ENCODE measurements at regions not wholly inside any gene's neighbourhood (a gene's known extent, or its start where the extent isn't known, plus 50 kb on each side); places are given as distances from the start of the nearest gene placed in this dataset.

DNA sequence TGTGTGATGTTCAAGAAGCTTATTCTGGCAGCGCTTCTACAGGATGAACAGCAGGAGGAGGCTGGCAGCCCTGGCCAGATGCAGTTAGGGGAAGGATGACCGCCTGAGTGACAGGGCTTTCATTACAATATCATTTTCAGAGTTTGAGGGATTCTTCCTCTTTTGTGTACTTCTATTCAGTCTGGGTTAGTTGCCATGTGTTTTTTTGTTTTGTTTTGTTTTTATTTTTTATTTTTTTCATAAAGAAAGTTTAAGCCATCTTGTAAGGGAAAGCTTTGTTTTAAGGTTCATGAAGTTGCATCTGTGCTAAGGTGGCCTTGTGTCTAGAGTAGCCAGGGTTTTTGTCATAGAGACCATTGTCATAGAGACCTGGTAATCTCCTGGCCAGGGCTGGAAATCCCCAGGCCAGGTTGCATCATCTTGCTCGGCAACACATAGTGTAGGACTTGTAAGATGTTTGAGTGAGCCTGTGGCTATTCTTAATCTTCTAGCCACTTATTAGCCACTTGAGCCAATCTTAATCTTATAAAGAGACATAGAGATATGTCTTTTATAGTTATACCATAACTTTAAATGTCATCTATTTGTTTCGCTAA is 230.5 kb upstream of the TMEM229A start:
- H3K36me3 ChIP-seq: no peaks in the 10 kb centered on the region
- TF ChIP-seq, protein P1, sequence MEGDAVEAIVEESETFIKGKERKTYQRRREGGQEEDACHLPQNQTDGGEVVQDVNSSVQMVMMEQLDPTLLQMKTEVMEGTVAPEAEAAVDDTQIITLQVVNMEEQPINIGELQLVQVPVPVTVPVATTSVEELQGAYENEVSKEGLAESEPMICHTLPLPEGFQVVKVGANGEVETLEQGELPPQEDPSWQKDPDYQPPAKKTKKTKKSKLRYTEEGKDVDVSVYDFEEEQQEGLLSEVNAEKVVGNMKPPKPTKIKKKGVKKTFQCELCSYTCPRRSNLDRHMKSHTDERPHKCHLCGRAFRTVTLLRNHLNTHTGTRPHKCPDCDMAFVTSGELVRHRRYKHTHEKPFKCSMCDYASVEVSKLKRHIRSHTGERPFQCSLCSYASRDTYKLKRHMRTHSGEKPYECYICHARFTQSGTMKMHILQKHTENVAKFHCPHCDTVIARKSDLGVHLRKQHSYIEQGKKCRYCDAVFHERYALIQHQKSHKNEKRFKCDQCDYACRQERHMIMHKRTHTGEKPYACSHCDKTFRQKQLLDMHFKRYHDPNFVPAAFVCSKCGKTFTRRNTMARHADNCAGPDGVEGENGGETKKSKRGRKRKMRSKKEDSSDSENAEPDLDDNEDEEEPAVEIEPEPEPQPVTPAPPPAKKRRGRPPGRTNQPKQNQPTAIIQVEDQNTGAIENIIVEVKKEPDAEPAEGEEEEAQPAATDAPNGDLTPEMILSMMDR (IDR thresholded peaks at IDR 0.05): no peak
- no peaks in the 10 kb centered on the region for H3K4me1 ChIP-seq
- intact Hi-C loops (cut with DNase I): no loop called here
- no peak for DNase-seq (ENCODE audit: low spot score in 2 of 2)
- H3K27ac ChIP-seq: no peak overlapping the region
- H3K9me3 ChIP-seq: no peaks in the 10 kb centered on the region
- no peaks in the 10 kb centered on the region for H3K27me3 ChIP-seq
- H3K4me3 ChIP-seq: no peak overlapping the region

DNA sequence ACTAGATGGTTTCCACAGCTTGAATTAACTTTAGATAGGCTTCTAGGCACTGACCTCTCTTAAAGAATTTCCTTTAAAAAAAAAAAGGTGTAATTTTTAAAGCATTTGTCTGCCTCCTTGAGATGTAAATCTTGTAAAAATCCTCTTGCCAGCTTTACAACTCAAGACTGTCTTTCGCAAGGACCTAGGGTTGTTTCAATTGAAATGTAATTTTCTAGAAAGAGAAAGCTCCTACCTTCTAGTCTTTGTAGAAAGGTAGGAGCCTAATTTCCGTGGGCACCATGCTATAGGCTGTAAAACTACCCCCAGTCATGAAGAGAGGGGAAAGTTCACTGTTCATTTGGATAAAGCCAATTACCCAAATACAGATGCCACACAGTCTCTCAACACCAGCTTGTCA is 228.8 kb upstream of the TMEM229A start:
- H3K4me1 ChIP-seq: no peaks in the 10 kb centered on the region
- H3K4me3 ChIP-seq: no peak overlapping the region
- no peaks in the 10 kb centered on the region for H3K27me3 ChIP-seq
- intact Hi-C loops (cut with DNase I): no loop called here
- no peaks in the 10 kb centered on the region for H3K36me3 ChIP-seq
- no peak overlapping the region for H3K27ac ChIP-seq
- TF ChIP-seq, protein P1 (IDR thresholded peaks at IDR 0.05): no peak
- no peak for DNase-seq (ENCODE audit: low spot score in 2 of 2)
- no peaks in the 10 kb centered on the region for H3K9me3 ChIP-seq

DNA sequence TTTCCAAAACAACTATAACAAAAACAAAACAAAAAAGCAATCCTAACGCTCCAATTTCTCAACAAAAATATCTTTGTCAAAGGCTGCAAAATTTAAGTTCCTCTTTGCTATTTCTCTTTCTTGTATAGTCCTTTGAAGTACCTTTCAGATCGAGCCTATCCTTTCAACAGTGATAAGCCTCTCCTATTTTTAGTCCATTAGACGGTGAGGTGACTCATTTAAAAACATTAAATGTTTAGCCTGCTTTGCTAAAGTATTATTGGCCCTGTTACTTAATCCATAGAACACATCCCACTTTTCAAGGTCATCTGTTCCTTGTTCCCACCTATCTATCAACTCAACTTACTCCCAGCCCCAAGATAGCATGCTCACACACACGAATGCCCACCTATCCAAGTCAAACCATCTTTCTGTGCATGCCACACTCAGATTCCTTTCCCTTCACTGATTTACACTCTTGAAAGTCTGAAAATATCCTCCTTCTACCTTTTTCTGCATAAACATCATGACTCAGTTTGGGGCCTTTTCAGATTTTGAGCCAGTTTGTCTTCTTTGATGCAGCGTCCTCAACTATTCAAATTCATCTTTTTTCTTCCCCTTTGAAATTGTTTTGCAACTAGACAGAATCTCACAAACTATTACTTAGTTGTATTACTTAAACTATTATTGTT is 224.9 kb upstream of the TMEM229A start:
- H3K36me3 ChIP-seq: no peaks in the 10 kb centered on the region
- TF ChIP-seq, protein P1 (IDR thresholded peaks at IDR 0.05): no peak
- intact Hi-C loops (cut with DNase I): no loop called here
- no peak overlapping the region for H3K27ac ChIP-seq
- H3K4me3 ChIP-seq: no peak overlapping the region
- DNase-seq (ENCODE audit: low spot score in 2 of 2): no peak
- no peaks in the 10 kb centered on the region for H3K4me1 ChIP-seq
- no peaks in the 10 kb centered on the region for H3K9me3 ChIP-seq
- no peaks in the 10 kb centered on the region for H3K27me3 ChIP-seq

DNA sequence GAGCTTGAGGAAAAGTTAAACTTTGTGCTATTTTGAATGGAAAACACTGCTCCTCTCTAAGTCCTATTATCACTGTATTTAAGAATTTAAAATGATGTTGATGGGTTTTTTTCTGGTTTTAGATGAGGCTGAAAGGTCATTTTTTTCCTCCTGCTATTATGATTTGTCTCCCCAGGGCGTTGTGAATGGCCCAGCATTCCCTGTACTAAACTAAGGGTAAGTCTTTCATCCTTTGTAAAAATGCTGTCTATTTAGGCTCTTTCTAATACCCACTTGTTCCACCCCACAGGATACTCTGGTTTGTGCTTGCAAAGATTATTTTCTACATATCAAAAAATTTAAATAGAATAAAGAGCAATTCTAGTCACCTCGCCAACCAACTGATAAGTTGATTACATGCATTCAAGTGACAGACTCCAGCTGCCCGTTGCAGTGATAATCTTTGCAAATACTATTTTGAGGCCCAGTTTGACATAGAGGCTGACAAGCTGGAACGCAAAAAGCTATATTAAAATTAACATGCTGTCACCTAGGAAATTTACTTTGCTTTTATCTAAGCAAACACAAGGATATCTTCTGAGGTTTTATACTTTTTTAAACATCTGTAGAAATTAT is 222.3 kb upstream of the TMEM229A start:
- Histone ChIP-seq H3K27ac (no peak overlapping the region), H3K36me3 (no peaks in the 10 kb centered on the region), H3K4me3 (no peak overlapping the region), H3K9me3 (no peaks in the 10 kb centered on the region), H3K27me3 (no peaks in the 10 kb centered on the region), H3K4me1 (no peaks in the 10 kb centered on the region)
- TF ChIP-seq, protein P1 (IDR thresholded peaks at IDR 0.05): no peak
- no peak for DNase-seq (ENCODE audit: low spot score in 2 of 2)
- intact Hi-C loops (cut with DNase I): no loop called here

DNA sequence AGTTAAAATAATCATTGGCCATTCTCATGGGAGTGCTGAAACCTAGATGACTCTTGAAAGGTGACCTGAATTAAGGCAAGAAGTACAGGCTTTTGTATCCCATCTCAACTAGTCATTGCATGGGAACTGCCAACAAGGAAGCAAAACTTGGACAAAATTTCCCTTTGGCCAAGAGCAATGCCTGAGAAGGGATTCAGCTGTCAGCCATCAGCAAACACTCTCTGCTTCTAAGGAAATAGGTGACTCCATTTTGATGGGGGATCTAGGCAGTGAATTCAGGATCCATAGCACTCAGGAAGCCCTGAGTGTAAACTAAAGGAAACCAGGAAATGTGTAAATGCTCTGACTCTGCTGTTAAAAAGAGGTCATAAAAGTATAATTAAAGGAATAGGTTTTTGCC is 221.5 kb upstream of the TMEM229A start:
- Histone ChIP-seq H3K36me3 (no peaks in the 10 kb centered on the region), H3K27ac (no peak overlapping the region), H3K4me1 (no peaks in the 10 kb centered on the region), H3K4me3 (no peak overlapping the region), H3K9me3 (no peaks in the 10 kb centered on the region), H3K27me3 (no peaks in the 10 kb centered on the region)
- intact Hi-C loops (cut with DNase I): no loop called here
- TF ChIP-seq, protein P1 (IDR thresholded peaks at IDR 0.05): no peak
- DNase-seq (ENCODE audit: low spot score in 2 of 2): no peak
